Neural cell (in vitro differentiated cells): ENCODE measurements at regions not wholly inside any gene's neighbourhood (a gene's known extent, or its start where the extent isn't known, plus 50 kb on each side); places are given as distances from the start of the nearest gene placed in this dataset.

Source experiments
- H2AFZ ChIP-seq: fragments of 200-600, 300-800 bp; sonication (generic), shearing (Covaris generic); 2 replicates; pipeline ENCODE4 v1.6.0; 2014; ENCODE audit warnings: low read depth, mild to moderate bottlenecking, antibody characterized with exemption, low read length, moderate library complexity
- H3F3A ChIP-seq: fragments of 200-600 bp; shearing (Covaris generic); 2 replicates; pipeline ENCODE4 v1.6.1; 2016; ENCODE audit warnings: mild to moderate bottlenecking, moderate library complexity, mixed read lengths, antibody characterized with exemption, low read length; ENCODE audit not compliant: insufficient read depth, poor library complexity, severe bottlenecking
- H3K27ac ChIP-seq: fragments of 200-600, 300-800 bp; sonication (generic), shearing (Covaris generic); 2 replicates; pipeline ENCODE4 v1.5.1; 2014; ENCODE audit warnings: mild to moderate bottlenecking, low read length, moderate library complexity
- H3K27me3 ChIP-seq: fragments of 300-800, 200-600 bp; sonication (generic), shearing (Covaris generic); 2 replicates; pipeline ENCODE4 v1.6.0; 2014; ENCODE audit warnings: mild to moderate bottlenecking, low read depth, low read length, moderate library complexity; ENCODE audit not compliant: insufficient read depth
- H3K36me3 ChIP-seq: fragments of 300-800, 200-600 bp; sonication (generic), shearing (Covaris generic); 2 replicates; pipeline ENCODE4 v1.5.1; 2014; ENCODE audit warnings: mild to moderate bottlenecking, antibody characterized with exemption, low read length, moderate library complexity; ENCODE audit not compliant: insufficient read depth
- H3K4me2 ChIP-seq: fragments of 300-800, 200-600 bp; sonication (generic), shearing (Covaris generic); 2 replicates; pipeline ENCODE4 v1.6.0; 2014; ENCODE audit warnings: mild to moderate bottlenecking, low read length
- H3K4me3 ChIP-seq: fragments of 300-800, 200-600 bp; sonication (generic), shearing (Covaris generic); 2 replicates; pipeline ENCODE4 v1.5.1; 2014; ENCODE audit warnings: mild to moderate bottlenecking, low read length, moderate library complexity
- H3K79me2 ChIP-seq: fragments of 200-600 bp; shearing (Covaris generic); replicated peaks from 2 replicates; pipeline ENCODE4 v1.6.0; 2014; ENCODE audit warnings: mild to moderate bottlenecking, low read length, moderate library complexity; ENCODE audit not compliant: insufficient read depth
- H3K9ac ChIP-seq: fragments of 300-800, 200-600 bp; sonication (generic), shearing (Covaris generic); 2 replicates; pipeline ENCODE4 v1.6.1; 2016; ENCODE audit warnings: mild to moderate bottlenecking, low read length, mixed read lengths
- H3K9me2 ChIP-seq: fragments of 200-600 bp; shearing (Covaris generic); 2 replicates; pipeline ENCODE4 v1.6.1; 2016; ENCODE audit warnings: mild to moderate bottlenecking, low read length, mixed read lengths; ENCODE audit not compliant: insufficient read depth
- H3K9me3 ChIP-seq: fragments of 200-600, 300-800 bp; sonication (generic), shearing (Covaris generic); 2 replicates; pipeline ENCODE4 v1.6.1; 2016; ENCODE audit warnings: mild to moderate bottlenecking, mixed run types, low read length, moderate library complexity, mixed read lengths
- H4K20me1 ChIP-seq: fragments of 200-600 bp; shearing (Covaris generic); 2 replicates; pipeline ENCODE4 v1.6.1; 2016; ENCODE audit warnings: mild to moderate bottlenecking, mixed run types; ENCODE audit not compliant: insufficient read depth
- EP300 ChIP-seq: fragments of 450-650 bp; conservative IDR thresholded peaks from 2 replicates; pipeline ENCODE4 v1.6.1; 2014; ENCODE audit warnings: antibody characterized with exemption, mild to moderate bottlenecking, moderate library complexity; ENCODE audit not compliant: poor library complexity, severe bottlenecking
- EZH2 ChIP-seq: fragments of 200-600, 300-800 bp; shearing (Covaris generic), sonication (generic); IDR thresholded peaks from 2 replicates; pipeline ENCODE4 v1.6.1; 2014; ENCODE audit warnings: antibody characterized with exemption, low read length, borderline replicate concordance, mild to moderate bottlenecking; ENCODE audit not compliant: insufficient read depth, poor library complexity, severe bottlenecking
- MXI1 ChIP-seq: fragments of 450-650 bp; conservative IDR thresholded peaks from 2 replicates; pipeline ENCODE4 v1.6.1; 2014; ENCODE audit warnings: antibody characterized with exemption, mild to moderate bottlenecking; ENCODE audit not compliant: poor library complexity, severe bottlenecking
- POLR2AphosphoS5 ChIP-seq: IDR thresholded peaks from 2 replicates; pipeline ENCODE4 v1.6.1; 2012
- RAD21 ChIP-seq: fragments of 450-650 bp; conservative IDR thresholded peaks from 2 replicates; pipeline ENCODE4 v1.6.1; 2014; ENCODE audit warnings: antibody characterized with exemption, mild to moderate bottlenecking, moderate library complexity
- SMC3 ChIP-seq: fragments of 450-650 bp; conservative IDR thresholded peaks from 2 replicates; pipeline ENCODE4 v1.6.1; 2014; ENCODE audit warnings: antibody characterized with exemption, mild to moderate bottlenecking, moderate library complexity; ENCODE audit not compliant: poor library complexity
- TAF1 ChIP-seq: IDR thresholded peaks from 2 replicates; pipeline ENCODE4 v1.6.1; 2012; ENCODE audit warnings: low read depth
- TF ChIP-seq, protein P1 (sequence below): IDR thresholded peaks from 2 replicates; pipeline ENCODE4 v1.6.1; 2012; ENCODE audit warnings: borderline replicate concordance
- TF ChIP-seq, protein P2 (sequence below): fragments of 450-650 bp; IDR thresholded peaks from 2 replicates; pipeline ENCODE4 v1.5.1; 2014; ENCODE audit warnings: antibody characterized with exemption, mild to moderate bottlenecking, moderate library complexity; ENCODE audit not compliant: poor library complexity, severe bottlenecking

DNA sequence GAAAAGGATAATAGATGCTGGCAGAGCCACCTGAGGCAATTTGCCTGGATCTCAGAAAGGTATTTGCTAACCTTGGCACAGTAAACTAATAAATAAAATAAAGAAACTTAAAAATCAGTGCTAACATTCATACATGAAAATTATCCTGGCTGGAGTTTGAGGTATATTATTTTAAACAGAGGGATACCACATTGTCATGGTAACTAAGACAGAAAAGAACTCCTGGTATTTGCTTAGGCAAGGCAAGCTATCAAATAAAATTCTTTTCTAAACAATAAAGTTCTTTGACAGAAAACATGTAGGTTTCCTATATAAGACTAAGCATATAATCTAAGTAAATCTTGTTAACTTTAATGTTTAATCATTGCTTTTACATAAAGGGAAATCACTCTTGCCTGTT, 218.8 kb downstream of the MAGEB17 start:
- Histone ChIP-seq H3K9me3 (no peaks in the 10 kb centered on the region), H3K4me3 (no peak overlapping the region), H3K9me2 (no peaks in the 10 kb centered on the region), H3K4me2 (no peak overlapping the region), H4K20me1 (no peaks in the 10 kb centered on the region), H3F3A (no peaks in the 10 kb centered on the region), H3K36me3 (no peaks in the 10 kb centered on the region), H3K79me2 (no peaks in the 10 kb centered on the region), H3K9ac (no peak overlapping the region), H2AFZ (no peak overlapping the region), H3K27ac (no peak overlapping the region), H3K27me3 (no peaks in the 10 kb centered on the region)
- TF ChIP-seq EZH2 (no peak), TAF1 (no peak), SMC3 (no peak), POLR2AphosphoS5 (no peak), MXI1 (no peak), EP300 (no peak), RAD21 (no peak)
- TF ChIP-seq, protein P1, sequence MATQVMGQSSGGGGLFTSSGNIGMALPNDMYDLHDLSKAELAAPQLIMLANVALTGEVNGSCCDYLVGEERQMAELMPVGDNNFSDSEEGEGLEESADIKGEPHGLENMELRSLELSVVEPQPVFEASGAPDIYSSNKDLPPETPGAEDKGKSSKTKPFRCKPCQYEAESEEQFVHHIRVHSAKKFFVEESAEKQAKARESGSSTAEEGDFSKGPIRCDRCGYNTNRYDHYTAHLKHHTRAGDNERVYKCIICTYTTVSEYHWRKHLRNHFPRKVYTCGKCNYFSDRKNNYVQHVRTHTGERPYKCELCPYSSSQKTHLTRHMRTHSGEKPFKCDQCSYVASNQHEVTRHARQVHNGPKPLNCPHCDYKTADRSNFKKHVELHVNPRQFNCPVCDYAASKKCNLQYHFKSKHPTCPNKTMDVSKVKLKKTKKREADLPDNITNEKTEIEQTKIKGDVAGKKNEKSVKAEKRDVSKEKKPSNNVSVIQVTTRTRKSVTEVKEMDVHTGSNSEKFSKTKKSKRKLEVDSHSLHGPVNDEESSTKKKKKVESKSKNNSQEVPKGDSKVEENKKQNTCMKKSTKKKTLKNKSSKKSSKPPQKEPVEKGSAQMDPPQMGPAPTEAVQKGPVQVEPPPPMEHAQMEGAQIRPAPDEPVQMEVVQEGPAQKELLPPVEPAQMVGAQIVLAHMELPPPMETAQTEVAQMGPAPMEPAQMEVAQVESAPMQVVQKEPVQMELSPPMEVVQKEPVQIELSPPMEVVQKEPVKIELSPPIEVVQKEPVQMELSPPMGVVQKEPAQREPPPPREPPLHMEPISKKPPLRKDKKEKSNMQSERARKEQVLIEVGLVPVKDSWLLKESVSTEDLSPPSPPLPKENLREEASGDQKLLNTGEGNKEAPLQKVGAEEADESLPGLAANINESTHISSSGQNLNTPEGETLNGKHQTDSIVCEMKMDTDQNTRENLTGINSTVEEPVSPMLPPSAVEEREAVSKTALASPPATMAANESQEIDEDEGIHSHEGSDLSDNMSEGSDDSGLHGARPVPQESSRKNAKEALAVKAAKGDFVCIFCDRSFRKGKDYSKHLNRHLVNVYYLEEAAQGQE, result no peak
- TF ChIP-seq, protein P2, sequence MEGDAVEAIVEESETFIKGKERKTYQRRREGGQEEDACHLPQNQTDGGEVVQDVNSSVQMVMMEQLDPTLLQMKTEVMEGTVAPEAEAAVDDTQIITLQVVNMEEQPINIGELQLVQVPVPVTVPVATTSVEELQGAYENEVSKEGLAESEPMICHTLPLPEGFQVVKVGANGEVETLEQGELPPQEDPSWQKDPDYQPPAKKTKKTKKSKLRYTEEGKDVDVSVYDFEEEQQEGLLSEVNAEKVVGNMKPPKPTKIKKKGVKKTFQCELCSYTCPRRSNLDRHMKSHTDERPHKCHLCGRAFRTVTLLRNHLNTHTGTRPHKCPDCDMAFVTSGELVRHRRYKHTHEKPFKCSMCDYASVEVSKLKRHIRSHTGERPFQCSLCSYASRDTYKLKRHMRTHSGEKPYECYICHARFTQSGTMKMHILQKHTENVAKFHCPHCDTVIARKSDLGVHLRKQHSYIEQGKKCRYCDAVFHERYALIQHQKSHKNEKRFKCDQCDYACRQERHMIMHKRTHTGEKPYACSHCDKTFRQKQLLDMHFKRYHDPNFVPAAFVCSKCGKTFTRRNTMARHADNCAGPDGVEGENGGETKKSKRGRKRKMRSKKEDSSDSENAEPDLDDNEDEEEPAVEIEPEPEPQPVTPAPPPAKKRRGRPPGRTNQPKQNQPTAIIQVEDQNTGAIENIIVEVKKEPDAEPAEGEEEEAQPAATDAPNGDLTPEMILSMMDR, result no peak

DNA sequence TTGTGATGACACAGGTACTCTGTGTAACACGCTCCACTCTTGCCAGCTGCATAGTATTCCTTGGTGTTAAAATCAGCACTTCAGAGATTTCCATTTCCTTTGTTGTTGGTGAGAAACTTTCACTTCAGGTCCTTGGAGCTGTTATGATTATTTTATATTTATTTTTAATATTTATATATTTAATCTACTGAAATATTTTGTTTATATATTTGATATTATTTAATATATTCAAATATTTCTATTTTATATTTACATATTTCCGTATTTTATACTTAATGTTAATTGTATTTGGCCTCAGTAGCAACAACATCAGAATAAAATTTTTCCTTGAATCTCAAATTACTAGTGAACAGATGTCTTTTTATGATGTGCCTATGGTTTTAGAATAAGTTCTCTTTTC, 225.3 kb downstream of the MAGEB17 start:
- Histone ChIP-seq H3K9me3 (no peaks in the 10 kb centered on the region), H2AFZ (no peak overlapping the region), H3F3A (no peaks in the 10 kb centered on the region), H3K4me2 (no peak overlapping the region), H3K79me2 (no peaks in the 10 kb centered on the region), H3K27ac (no peak overlapping the region), H3K36me3 (no peaks in the 10 kb centered on the region), H4K20me1 (no peaks in the 10 kb centered on the region), H3K9me2 (no peaks in the 10 kb centered on the region), H3K27me3 (no peaks in the 10 kb centered on the region), H3K4me3 (no peak overlapping the region), H3K9ac (no peak overlapping the region)
- no peak for TF ChIP-seq EZH2
- TF ChIP-seq SMC3, result no peak
- TF ChIP-seq MXI1, result no peak
- no peak for TF ChIP-seq TAF1
- TF ChIP-seq POLR2AphosphoS5, result no peak
- TF ChIP-seq, protein P2, result no peak
- TF ChIP-seq, protein P1, result no peak
- no peak for TF ChIP-seq EP300
- no peak for TF ChIP-seq RAD21
